NCI-H748 treated with DMSO at 0.1 percent for 48 hours (cell line): ENCODE measurements at regions not wholly inside any gene's neighbourhood (a gene's known extent, or its start where the extent isn't known, plus 50 kb on each side); places are given as distances from the start of the nearest gene placed in this dataset.

ENCODE experiments used
- DNase-seq: peaks from one replicate; lab custom pipeline; 2025; lab: John Stamatoyannopoulos, UW

GRCh38 chr4:173924561-173924960 lies 358.9 kb downstream of the FBXO8 start:
- no peak for DNase-seq

- DNase-seq: no peak
Observed at GRCh38 chr4:173919861-173920260, 363.6 kb downstream of the FBXO8 start.

- no peak for DNase-seq
Observed at GRCh38 chr4:173919196-173919595, 364.3 kb downstream of the FBXO8 start.

DNA sequence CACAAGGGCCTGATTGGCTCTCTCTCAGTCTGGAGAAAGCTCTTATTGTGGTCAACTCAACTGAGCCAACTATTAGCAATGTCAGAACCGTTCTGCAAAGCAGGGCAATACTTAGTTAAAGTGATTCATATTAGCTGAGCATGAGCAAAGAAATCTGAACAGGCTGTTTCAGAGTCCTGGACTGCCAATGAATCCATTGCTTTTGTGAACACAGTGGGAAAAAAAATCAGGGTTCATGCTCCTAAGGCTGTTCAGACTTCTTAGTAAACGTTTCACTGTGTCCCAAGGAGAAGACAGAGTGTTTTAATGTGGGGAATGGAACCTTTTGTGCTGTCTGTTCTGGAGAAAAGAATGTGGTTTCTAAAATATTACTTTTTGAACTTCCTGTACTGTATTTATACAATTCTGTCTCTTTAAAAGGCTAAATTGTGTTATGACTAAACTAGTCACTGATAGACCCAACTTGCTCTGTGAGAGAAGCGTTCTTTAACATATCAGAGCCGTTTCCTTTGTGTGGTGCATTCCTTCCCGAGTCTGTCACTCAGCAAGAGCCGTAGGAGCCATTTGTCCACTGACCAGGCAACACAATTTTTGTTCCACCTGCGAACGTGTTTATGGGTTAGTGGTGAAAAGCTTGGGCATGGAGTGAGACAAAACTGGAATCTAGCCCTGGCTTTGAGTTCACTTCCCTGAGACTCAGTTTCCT lies 366.1 kb downstream of the FBXO8 start:
- DNase-seq: no peak

GRCh38 chr4:173913496-173913895 lies 370.0 kb downstream of the FBXO8 start:
- DNase-seq: no peak

- DNase-seq: no peak
Observed at GRCh38 chr4:173912384-173912783, 371.1 kb downstream of the FBXO8 start.

- no peak for DNase-seq
Observed at GRCh38 chr4:173910891-173911290, 372.6 kb downstream of the FBXO8 start.

GRCh38 chr4:173909294-173909693 lies 374.2 kb downstream of the FBXO8 start:
- DNase-seq: no peak

GRCh38 chr4:173899813-173900212 lies 369.8 kb upstream of the HAND2 start:
- DNase-seq: no peak

GRCh38 chr4:173891072-173891471 lies 361.0 kb upstream of the HAND2 start:
- DNase-seq: no peak

- DNase-seq: no peak
Observed at GRCh38 chr4:173883821-173884220, 353.8 kb upstream of the HAND2 start.

DNA sequence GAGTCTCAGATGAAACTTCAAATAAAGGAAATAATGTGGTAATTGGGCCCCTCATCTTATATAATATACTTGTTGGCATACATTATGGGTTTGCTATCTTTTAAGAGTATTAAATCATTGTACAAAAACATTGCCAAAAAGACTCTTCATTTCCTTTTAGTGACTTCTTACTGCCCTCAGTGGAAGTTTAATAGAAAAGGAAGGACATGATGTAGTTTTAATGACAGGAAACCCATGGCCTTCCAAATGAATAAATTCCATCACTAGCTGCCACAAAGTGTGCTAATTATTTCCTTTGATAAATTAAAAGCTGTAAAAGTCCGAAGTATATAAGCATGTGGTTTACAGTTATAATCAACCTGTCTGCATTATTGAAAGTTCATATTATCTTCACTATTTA lies 350.9 kb upstream of the HAND2 start:
- DNase-seq: no peak

DNA sequence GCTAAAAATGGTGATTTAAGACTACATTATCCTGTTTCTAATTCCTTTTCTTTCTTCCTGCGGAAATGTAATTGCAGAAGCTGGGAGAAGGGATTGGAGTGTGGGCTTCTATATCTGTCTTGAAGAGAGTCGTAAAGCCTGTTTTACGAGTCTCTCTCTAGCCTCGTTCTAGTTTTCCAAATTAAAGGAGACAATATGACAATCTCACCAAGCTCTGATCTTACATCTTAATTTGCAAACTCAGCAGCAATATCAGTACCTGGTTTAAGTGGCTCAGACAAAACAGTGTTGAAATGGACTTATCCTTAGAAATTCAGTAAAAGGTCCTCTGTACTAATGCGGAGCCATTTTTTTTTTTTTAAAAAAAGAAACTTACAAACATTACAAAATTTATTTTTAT lies 349.5 kb upstream of the HAND2 start:
- DNase-seq: no peak

DNA sequence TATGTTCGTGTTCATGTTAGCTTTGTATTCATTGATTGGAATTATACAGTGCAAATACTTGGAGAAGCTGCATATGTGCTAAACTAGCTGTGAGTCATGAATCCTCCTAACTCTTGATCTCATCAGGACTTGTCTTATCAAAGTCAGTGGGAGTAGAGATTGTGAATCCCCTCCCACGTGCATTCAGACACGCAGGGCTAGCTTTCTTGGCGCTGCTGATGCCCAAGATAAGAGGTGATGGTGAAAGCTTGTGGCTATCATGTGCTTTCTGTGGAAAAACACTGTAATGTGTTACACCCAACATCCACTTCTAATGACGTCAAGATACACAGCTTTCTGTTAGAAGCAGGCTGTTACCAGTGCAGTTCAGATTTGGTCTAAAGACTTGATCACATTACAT lies 348.7 kb upstream of the HAND2 start:
- no peak for DNase-seq

DNA sequence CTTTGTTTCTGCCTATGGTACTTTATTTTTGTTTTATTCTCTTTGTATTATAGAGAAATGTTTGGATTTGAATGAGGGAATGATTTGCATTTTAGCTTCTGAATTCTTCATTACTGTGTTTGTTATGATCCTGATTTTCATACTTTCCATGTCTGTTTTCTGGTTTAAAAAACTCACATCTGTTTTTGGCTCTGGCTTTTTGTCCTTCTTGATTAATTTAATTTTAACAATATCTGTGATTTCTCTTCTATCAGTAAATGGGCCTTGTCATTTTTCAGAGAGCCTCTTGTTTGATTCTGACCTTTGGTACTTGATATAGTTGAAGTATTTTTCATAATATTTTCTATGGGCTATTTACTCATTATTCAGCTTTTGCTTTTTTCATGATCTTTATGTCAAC lies 341.6 kb upstream of the HAND2 start:
- no peak for DNase-seq

DNA sequence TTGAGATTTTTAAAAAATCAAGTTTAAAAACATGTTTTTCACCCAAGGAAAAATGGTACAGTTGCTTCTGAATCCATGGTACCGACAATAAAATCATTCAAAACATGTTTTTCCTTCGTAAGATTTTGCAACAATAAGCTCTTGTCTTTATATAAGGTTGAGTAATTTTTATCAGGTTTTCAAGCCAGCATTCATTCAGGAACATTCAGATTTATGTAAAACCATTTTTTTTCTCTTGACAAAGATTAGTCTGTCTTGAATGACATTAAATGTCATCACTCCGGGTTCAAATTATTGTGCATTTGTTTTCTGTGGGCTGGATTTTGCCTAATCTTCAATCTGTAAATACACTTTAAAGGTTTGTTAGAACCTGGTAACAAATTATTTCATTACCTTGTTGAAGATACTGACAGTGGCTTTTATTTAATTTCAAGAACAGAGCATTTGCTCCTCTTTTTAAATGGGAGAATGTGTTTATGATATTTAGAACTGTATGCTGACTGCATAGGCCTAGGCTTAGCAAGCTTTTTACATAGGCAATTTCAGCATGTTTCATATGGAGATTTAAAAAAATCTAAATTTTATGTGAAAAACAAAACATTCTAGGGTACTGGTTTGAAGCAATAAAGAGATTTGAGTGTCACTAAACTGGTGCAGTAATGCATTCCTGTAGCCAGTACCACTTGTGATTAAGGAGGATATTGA lies 336.4 kb upstream of the HAND2 start:
- no peak for DNase-seq

DNA sequence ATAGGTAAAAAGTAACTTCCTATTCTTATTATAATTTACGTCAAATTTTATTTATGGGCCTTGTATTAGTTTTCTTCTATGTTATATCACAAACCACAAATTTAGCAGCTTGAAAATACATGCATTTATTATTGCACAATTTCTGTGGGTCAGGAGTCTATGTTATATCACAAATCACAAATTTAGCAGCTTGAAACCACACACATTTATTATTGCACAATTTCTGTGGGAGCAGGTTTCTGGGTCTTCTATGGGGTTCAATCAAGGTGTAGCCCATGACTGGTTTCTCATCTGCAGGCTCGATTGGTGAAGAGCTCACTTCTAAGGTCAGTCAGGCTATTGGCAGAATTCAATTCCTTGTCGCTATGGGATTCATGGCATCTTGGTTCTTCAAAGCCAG lies 332.7 kb upstream of the HAND2 start:
- no peak for DNase-seq

- no peak for DNase-seq
Observed at GRCh38 chr4:173860094-173860493, 330.1 kb upstream of the HAND2 start.

DNA sequence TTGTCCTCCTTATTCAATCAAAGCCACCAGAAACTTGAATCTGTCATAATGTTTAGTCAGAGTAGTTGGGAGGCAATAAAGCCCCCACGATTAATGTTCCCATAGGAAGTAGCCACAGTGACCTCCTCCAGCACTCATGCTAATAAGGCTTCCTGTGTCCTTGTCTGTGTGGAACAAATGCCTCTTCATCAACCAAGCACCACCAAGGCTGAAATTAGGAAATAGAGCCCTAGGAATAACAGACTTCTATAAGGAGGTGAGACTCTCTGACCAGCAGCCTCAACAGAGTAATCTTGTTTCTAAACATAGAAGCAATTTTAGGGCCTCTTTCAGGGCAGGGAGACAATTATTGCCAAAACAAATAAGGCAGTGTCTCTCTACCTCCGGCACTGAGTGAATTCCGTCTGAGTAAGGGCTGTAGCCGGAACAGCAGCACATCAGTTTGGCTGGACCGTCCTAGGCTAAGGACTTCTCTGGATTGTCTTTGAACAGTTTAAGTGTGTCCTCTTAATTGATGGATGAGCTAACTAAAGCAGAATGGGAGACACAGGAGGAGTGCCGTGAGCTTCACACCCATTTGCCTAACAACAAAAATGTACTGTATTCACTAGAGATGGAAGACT lies 329.2 kb upstream of the HAND2 start:
- no peak for DNase-seq

DNA sequence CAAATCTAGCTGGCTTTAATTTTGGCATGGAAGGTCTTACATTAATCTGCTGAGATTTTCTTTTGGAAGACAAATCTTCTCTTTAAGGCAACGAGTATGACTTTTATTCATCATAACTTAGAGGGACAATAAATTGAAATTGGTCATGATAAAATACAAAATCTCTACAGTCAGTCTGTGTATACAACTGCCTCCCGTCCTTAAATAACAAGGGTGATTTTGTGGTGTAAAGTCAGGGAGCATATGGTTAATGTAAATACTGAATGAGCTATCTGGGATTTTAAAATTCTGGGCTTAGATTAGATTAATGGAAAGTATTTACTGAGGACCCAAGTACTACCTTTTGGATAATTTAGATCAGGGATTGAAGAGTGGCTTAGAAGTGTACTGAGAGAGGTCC lies 328.4 kb upstream of the HAND2 start:
- no peak for DNase-seq

DNA sequence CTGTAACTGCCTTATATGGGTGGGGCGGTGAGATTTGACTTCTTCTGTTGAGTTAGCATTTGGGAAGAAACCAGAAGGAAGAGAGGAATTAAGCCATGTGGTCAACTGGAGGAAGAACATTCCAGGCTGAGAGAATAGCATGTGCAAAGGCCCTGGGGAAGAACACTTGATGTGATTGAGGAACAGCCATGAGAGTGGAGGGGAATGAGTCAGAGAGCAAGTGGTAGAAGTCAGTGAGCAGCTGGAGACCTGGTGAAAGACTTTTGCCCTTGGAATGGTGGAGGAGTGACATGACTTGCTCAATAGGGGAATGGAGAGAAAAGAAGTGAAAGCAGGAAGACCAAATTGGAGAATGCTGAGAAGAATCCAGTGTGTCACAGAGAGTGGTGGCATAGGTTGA lies 327.8 kb upstream of the HAND2 start:
- DNase-seq: no peak

DNA sequence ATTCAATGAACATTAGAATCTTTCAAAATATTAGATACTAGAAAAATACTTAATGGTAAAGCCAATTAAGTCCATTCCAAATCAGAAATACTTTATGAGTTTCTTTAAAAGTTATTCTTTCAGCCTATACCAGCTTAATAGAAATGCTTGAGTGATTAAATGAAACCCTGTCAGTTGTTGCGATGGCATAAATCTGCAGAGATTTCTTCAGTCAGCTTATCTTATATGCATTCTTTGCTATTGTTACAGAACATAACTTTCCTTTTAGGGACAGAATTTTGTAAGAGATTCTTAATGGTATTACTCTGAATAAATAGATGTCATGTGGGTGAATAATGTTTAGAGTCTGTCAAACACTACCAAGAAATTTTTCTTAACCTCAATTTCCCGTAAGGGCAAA lies 325.0 kb upstream of the HAND2 start:
- DNase-seq: no peak

DNA sequence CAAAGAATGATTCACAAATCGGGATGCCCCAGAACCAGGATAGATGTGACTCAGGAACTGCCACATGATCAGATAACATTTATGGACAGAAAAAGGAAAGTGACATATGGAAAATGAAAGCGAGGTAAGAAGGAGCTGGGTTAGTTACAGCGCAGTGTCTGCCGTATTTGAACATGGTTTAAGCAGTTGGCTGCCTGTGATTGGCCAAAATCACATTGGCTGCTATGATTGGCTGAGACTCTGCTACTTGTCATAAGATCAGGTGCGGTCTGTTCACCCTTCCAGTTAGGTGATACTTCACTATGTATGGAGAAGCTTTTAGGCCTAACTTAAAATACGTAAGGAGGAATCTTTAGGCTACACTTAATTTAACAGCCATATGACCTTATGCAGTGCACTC lies 322.7 kb upstream of the HAND2 start:
- no peak for DNase-seq

DNA sequence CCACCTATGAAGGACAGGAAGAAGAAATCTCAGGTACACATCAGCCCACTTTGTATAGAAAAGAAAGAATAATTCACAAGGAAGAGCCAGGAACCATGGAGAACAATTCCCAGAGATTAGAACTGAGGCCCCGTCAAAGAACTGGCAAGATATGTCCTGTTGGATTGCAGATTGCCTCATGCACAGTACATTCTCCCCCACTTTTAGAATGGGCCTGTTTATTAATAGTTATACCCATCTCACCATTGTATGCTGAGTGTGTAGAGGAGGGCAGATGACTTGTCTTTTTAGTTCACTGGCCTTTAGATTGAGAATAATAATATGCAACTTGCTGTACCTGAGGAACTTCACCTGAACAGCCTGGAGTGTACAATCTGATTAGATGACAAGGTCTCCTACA lies 315.6 kb upstream of the HAND2 start:
- no peak for DNase-seq
